HEK293 (cell line): ENCODE measurements at regions not wholly inside any gene's neighbourhood (a gene's known extent, or its start where the extent isn't known, plus 50 kb on each side); places are given as distances from the start of the nearest gene placed in this dataset.

Experiments used
- CTCF ChIA-PET: fragments of 350-600 bp; formaldehyde crosslinking; extraction: SDS; loops from one replicate; lab custom pipeline; 2021; ENCODE audit warnings: antibody characterized with exemption; lab: Yijun Ruan, JAX
- POLR2A ChIA-PET: fragments of 300-600 bp; formaldehyde crosslinking; extraction: SDS; loops from one replicate; lab custom pipeline; 2020; ENCODE audit warnings: antibody characterized with exemption, inconsistent platforms; lab: Yijun Ruan, JAX
- H3K27ac ChIP-seq: fragments of 200-500 bp; sonication (Bioruptor generic); 2 replicates; pipeline ENCODE4 v1.5.1; 2014; ENCODE audit warnings: low read depth, low read length, control low read depth, inconsistent platforms; ENCODE audit errors: extremely low read depth
- H3K36me3 ChIP-seq, 2 experiments: fragments of 200-500 bp in 1 of 2; sonication (Bioruptor generic) in 1 of 2; 1 replicate in 1 of 2; 2 replicates in 1 of 2; pipeline ENCODE4 v1.5.1; 2014 to 2017; ENCODE audit warnings: inconsistent platforms in 2 of 2, low read length in 2 of 2; ENCODE audit not compliant: control insufficient read depth in 2 of 2, insufficient read depth in 1 of 2
- H3K4me1 ChIP-seq: fragments of 200-500 bp; sonication (Bioruptor generic); 2 replicates; pipeline ENCODE4 v1.5.1; 2014; ENCODE audit warnings: mild to moderate bottlenecking, low read length, inconsistent platforms; ENCODE audit not compliant: control insufficient read depth, insufficient read depth
- H3K4me3 ChIP-seq: 2 replicates; pipeline ENCODE4 v1.5.1; 2011; ENCODE audit warnings: low read depth, mild to moderate bottlenecking, control low read depth, low read length, moderate library complexity
- H3K9me3 ChIP-seq: fragments of 200-500 bp; sonication (Bioruptor generic); 2 replicates; pipeline ENCODE4 v1.5.1; 2014; ENCODE audit warnings: low read depth, low read length, inconsistent platforms; ENCODE audit not compliant: control insufficient read depth, insufficient read depth
- GLI4 ChIP-seq: fragments of 450-650 bp; formaldehyde crosslinking; IDR thresholded peaks from 2 replicates; pipeline ENCODE4 v1.5.1; 2016; ENCODE audit warnings: missing biosample characterization, missing genetic modification characterization
- INSM2 ChIP-seq: fragments of 450-650 bp; formaldehyde crosslinking; IDR thresholded peaks from 2 replicates; pipeline ENCODE4 v1.5.1; 2016; ENCODE audit warnings: missing biosample characterization, missing genetic modification characterization
- KLF1 ChIP-seq: fragments of 450-650 bp; formaldehyde crosslinking; IDR thresholded peaks from 2 replicates; pipeline ENCODE4 v1.5.1; 2016; ENCODE audit warnings: missing biosample characterization, missing genetic modification characterization
- KLF9 ChIP-seq: fragments of 450-650 bp; formaldehyde crosslinking; IDR thresholded peaks from 2 replicates; pipeline ENCODE4 v1.5.1; 2016; ENCODE audit warnings: missing biosample characterization, missing genetic modification characterization, low read depth
- MZF1 ChIP-seq: fragments of 450-650 bp; formaldehyde crosslinking; IDR thresholded peaks from 2 replicates; pipeline ENCODE4 v1.5.1; 2017; ENCODE audit warnings: missing biosample characterization, missing genetic modification characterization, borderline replicate concordance
- PBX3 ChIP-seq: sonication (generic); formaldehyde crosslinking; IDR thresholded peaks from 2 replicates; pipeline ENCODE4 v1.8.1; 2022; ENCODE audit warnings: mild to moderate bottlenecking, moderate library complexity, missing genetic modification reagents
- PRDM1 ChIP-seq: fragments of 450-650 bp; formaldehyde crosslinking; IDR thresholded peaks from 2 replicates; pipeline ENCODE4; 2016; ENCODE audit warnings: missing biosample characterization, missing genetic modification characterization
- SP2 ChIP-seq: fragments of 450-650 bp; formaldehyde crosslinking; IDR thresholded peaks from 2 replicates; pipeline ENCODE4 v1.5.1; 2016; ENCODE audit warnings: missing biosample characterization, missing genetic modification characterization
- SP3 ChIP-seq: fragments of 450-650 bp; formaldehyde crosslinking; IDR thresholded peaks from 2 replicates; pipeline ENCODE4 v1.5.1; 2016; ENCODE audit warnings: missing biosample characterization, missing genetic modification characterization
- WT1 ChIP-seq: fragments of 450-650 bp; formaldehyde crosslinking; IDR thresholded peaks from 2 replicates; pipeline ENCODE4 v1.5.1; 2016; ENCODE audit warnings: missing biosample characterization, missing genetic modification characterization
- ZBTB1 ChIP-seq: fragments of 450-650 bp; formaldehyde crosslinking; IDR thresholded peaks from 2 replicates; pipeline ENCODE4 v1.5.1; 2016; ENCODE audit warnings: missing biosample characterization, missing genetic modification characterization
- ZEB2 ChIP-seq: fragments of 450-650 bp; formaldehyde crosslinking; IDR thresholded peaks from 2 replicates; pipeline ENCODE4 v1.5.1; 2016; ENCODE audit warnings: missing biosample characterization, missing genetic modification characterization
- ZNF114 ChIP-seq: fragments of 450-650 bp; formaldehyde crosslinking; IDR thresholded peaks from 2 replicates; pipeline ENCODE4 v1.5.0; 2017; ENCODE audit warnings: missing biosample characterization, missing genetic modification characterization
- ZNF121 ChIP-seq: fragments of 450-650 bp; formaldehyde crosslinking; IDR thresholded peaks from 2 replicates; pipeline ENCODE4 v1.5.1; 2016; ENCODE audit warnings: missing biosample characterization, missing genetic modification characterization
- ZNF132 ChIP-seq: fragments of 450-650 bp; formaldehyde crosslinking; IDR thresholded peaks from 2 replicates; pipeline ENCODE4 v1.5.1; 2017; ENCODE audit warnings: missing biosample characterization, missing genetic modification characterization, borderline replicate concordance
- ZNF23 ChIP-seq: fragments of 450-650 bp; formaldehyde crosslinking; IDR thresholded peaks from 2 replicates; pipeline ENCODE4 v1.5.1; 2016; ENCODE audit warnings: missing biosample characterization, missing genetic modification characterization, borderline replicate concordance
- ZNF274 ChIP-seq, 2 experiments: fragments of 200-500 bp in 1 of 2; fragments of 450-650 bp in 1 of 2; sonication (Bioruptor generic) in 1 of 2; formaldehyde crosslinking in 1 of 2; IDR thresholded peaks; 2 replicates each; pipeline versions ENCODE4 v1.5.1 to v1.6.1; 2014 to 2016; ENCODE audit warnings: borderline replicate concordance in 1 of 2, inconsistent platforms in 1 of 2, low read length in 1 of 2, missing biosample characterization in 1 of 2, missing genetic modification characterization in 1 of 2
- ZNF302 ChIP-seq: fragments of 450-650 bp; formaldehyde crosslinking; IDR thresholded peaks from 2 replicates; pipeline ENCODE4 v1.5.1; 2016; ENCODE audit warnings: missing biosample characterization, missing genetic modification characterization, low read depth
- ZNF433 ChIP-seq: fragments of 450-650 bp; formaldehyde crosslinking; IDR thresholded peaks from 2 replicates; pipeline ENCODE4 v1.5.1; 2016; ENCODE audit warnings: missing biosample characterization, missing genetic modification characterization, low read depth
- ZNF449 ChIP-seq: fragments of 450-650 bp; formaldehyde crosslinking; IDR thresholded peaks from 2 replicates; pipeline ENCODE4 v1.5.1; 2017; ENCODE audit warnings: missing biosample characterization, mild to moderate bottlenecking, missing genetic modification characterization, moderate library complexity
- ZNF488 ChIP-seq: fragments of 450-650 bp; formaldehyde crosslinking; IDR thresholded peaks from 2 replicates; pipeline ENCODE4 v1.5.1; 2016; ENCODE audit warnings: missing biosample characterization, missing genetic modification characterization
- ZNF521 ChIP-seq: fragments of 450-650 bp; formaldehyde crosslinking; IDR thresholded peaks from 2 replicates; pipeline ENCODE4 v1.5.1; 2017; ENCODE audit warnings: missing biosample characterization, mild to moderate bottlenecking, missing genetic modification characterization
- ZNF596 ChIP-seq: fragments of 450-650 bp; IDR thresholded peaks from 2 replicates; pipeline ENCODE4 v1.5.0; 2018; ENCODE audit warnings: missing biosample characterization, mild to moderate bottlenecking, missing genetic modification characterization, moderate library complexity
- ZNF610 ChIP-seq: fragments of 450-650 bp; formaldehyde crosslinking; IDR thresholded peaks from 2 replicates; pipeline ENCODE4 v1.5.1; 2016; ENCODE audit warnings: missing biosample characterization, missing genetic modification characterization, borderline replicate concordance
- ZNF624 ChIP-seq: fragments of 450-650 bp; formaldehyde crosslinking; IDR thresholded peaks from 2 replicates; pipeline ENCODE4 v1.5.1; 2017; ENCODE audit warnings: missing biosample characterization, missing genetic modification characterization
- ZNF664 ChIP-seq: fragments of 450-650 bp; formaldehyde crosslinking; IDR thresholded peaks from 2 replicates; pipeline ENCODE4 v1.5.1; 2016; ENCODE audit warnings: missing biosample characterization, missing genetic modification characterization

GRCh38 chr3:176079785-176080184 is 1117.5 kb downstream of the TBL1XR1 start:
- TF ChIP-seq ZNF302 (no peak), PRDM1 (tag by site-specific recombination) (no peak)
- TF ChIP-seq, all 188 proteins: peak for 0
- ChIA-PET CTCF (no interaction called here), POLR2A (no interaction called here)
- no peaks in the 10 kb centered on the region for H3K4me1 ChIP-seq
- no peaks in the 10 kb centered on the region for H3K36me3 ChIP-seq
- H3K4me3 ChIP-seq: no peak overlapping the region
- no peak overlapping the region for H3K27ac ChIP-seq
- H3K9me3 ChIP-seq: no peaks in the 10 kb centered on the region

GRCh38 chr3:176078906-176079305 is 1118.4 kb downstream of the TBL1XR1 start:
- no peak overlapping the region for H3K27ac ChIP-seq
- ChIA-PET POLR2A (no interaction called here), CTCF (interaction anchor here (0.6 kb wide), 1 partner anchor 1693 kb away, joined by 3 read pairs; no protein-coding TSS in a partner anchor)
- TF ChIP-seq INSM2 (tag by site-specific recombination) (no peak), ZNF274 (IDR thresholded peaks at IDR 0.05; ENCODE audit: low read length) (no peak), ZNF274 (tag by site-specific recombination; IDR thresholded peaks at IDR 0.05; ENCODE audit: borderline replicate concordance) (no peak), ZNF610 (tag by site-specific recombination) (no peak), ZEB2 (tag by site-specific recombination) (no peak), MZF1 (tag by site-specific recombination) (no peak), ZNF121 (tag by site-specific recombination) (no peak), SP2 (tag by site-specific recombination) (no peak), ZNF488 (tag by site-specific recombination) (no peak), ZNF449 (tag by site-specific recombination) (no peak), ZNF132 (tag by site-specific recombination) (no peak), ZBTB1 (tag by site-specific recombination) (no peak)
- no peaks in the 10 kb centered on the region for H3K9me3 ChIP-seq
- H3K4me1 ChIP-seq: no peaks in the 10 kb centered on the region
- no peaks in the 10 kb centered on the region for H3K36me3 ChIP-seq
- no peak overlapping the region for H3K4me3 ChIP-seq

GRCh38 chr3:176075491-176075890 is 1121.8 kb downstream of the TBL1XR1 start:
- no peaks in the 10 kb centered on the region for H3K36me3 ChIP-seq
- H3K9me3 ChIP-seq: no peaks in the 10 kb centered on the region
- H3K4me1 ChIP-seq: no peaks in the 10 kb centered on the region
- CTCF ChIA-PET: no interaction called here
- TF ChIP-seq PBX3 (no peak), ZNF23 (tag by site-specific recombination) (no peak), WT1 (tag by site-specific recombination) (no peak), ZNF596 (tag by site-specific recombination) (no peak), KLF1 (no peak), ZNF521 (tag by site-specific recombination) (no peak), GLI4 (tag by site-specific recombination) (no peak), SP3 (no peak), ZNF114 (tag by site-specific recombination) (no peak), KLF9 (tag by site-specific recombination) (no peak), ZNF433 (tag by site-specific recombination) (no peak), ZNF664 (tag by site-specific recombination) (no peak), ZNF624 (no peak)
- no peak overlapping the region for H3K4me3 ChIP-seq
- POLR2A ChIA-PET: no interaction called here
- no peak overlapping the region for H3K27ac ChIP-seq
